ENCODE measurements at regions not wholly inside any gene's neighbourhood (a gene's known extent, or its start where the extent isn't known, plus 50 kb on each side); places are given as distances from the start of the nearest gene placed in this dataset.

- no peak for DNase-seq (ENCODE audit: low spot score)
These were observed 54.2 kb downstream of the S1PR1 start for GRCh38 chr1:101290922-101291561.

- peak; percentile 39 for DNase-seq (ENCODE audit: low spot score)
These were observed 55.0 kb downstream of the S1PR1 start for GRCh38 chr1:101291562-101292380.

- no peak for DNase-seq (ENCODE audit: low spot score)
These were observed 56.7 kb downstream of the S1PR1 start for GRCh38 chr1:101293461-101294051.

GRCh38 chr1:101295209-101295608, 58.4 kb downstream of the S1PR1 start:
- DNase-seq (ENCODE audit: low spot score), result no peak

GRCh38 chr1:101298663-101299062, 61.8 kb downstream of the S1PR1 start:
- DNase-seq (ENCODE audit: low spot score), result no peak

GRCh38 chr1:101299141-101299540, 62.3 kb downstream of the S1PR1 start:
- DNase-seq (ENCODE audit: low spot score), result no peak

- DNase-seq (ENCODE audit: low spot score), result no peak
These were observed 62.9 kb downstream of the S1PR1 start for GRCh38 chr1:101299710-101300109.

GRCh38 chr1:101300916-101301315, 64.1 kb downstream of the S1PR1 start:
- DNase-seq (ENCODE audit: low spot score), result no peak

- DNase-seq (ENCODE audit: low spot score), result no peak
These were observed 64.7 kb downstream of the S1PR1 start for GRCh38 chr1:101301446-101302057.

- DNase-seq (ENCODE audit: low spot score), result no peak
These were observed 66.2 kb downstream of the S1PR1 start for GRCh38 chr1:101302831-101303511.

- no peak for DNase-seq (ENCODE audit: low spot score)
These were observed 71.3 kb downstream of the S1PR1 start for GRCh38 chr1:101307985-101308689.

GRCh38 chr1:101308935-101309333, 72.1 kb downstream of the S1PR1 start:
- no peak for DNase-seq (ENCODE audit: low spot score)

- DNase-seq (ENCODE audit: low spot score), result peak; percentile 84
These were observed 72.8 kb downstream of the S1PR1 start for GRCh38 chr1:101309334-101310311.

- no peak for DNase-seq (ENCODE audit: low spot score)
These were observed 73.7 kb downstream of the S1PR1 start for GRCh38 chr1:101310506-101310905.

GRCh38 chr1:101311146-101311920, 74.5 kb downstream of the S1PR1 start:
- DNase-seq (ENCODE audit: low spot score), result no peak

- no peak for DNase-seq (ENCODE audit: low spot score)
These were observed 75.3 kb downstream of the S1PR1 start for GRCh38 chr1:101312147-101312546.

- DNase-seq (ENCODE audit: low spot score), result no peak
These were observed 76.5 kb downstream of the S1PR1 start for GRCh38 chr1:101313356-101313755.

GRCh38 chr1:101314244-101314643, 77.4 kb downstream of the S1PR1 start:
- no peak for DNase-seq (ENCODE audit: low spot score)

- no peak for DNase-seq (ENCODE audit: low spot score)
These were observed 79.4 kb downstream of the S1PR1 start for GRCh38 chr1:101316256-101316655.

All from Ammon's horn (tissue), 1 donor.